COR-L47 (cell line): ENCODE measurements at regions not wholly inside any gene's neighbourhood (a gene's known extent, or its start where the extent isn't known, plus 50 kb on each side); places are given as distances from the start of the nearest gene placed in this dataset.
"Not testable (repeated sequence)": the region's sequence is repeated elsewhere in the genome, so short reads cannot be mapped to it uniquely, and the experiment has no call there.

Source experiments
- DNase-seq: peaks from one replicate; lab custom pipeline; 2025; lab: John Stamatoyannopoulos, UW

DNA sequence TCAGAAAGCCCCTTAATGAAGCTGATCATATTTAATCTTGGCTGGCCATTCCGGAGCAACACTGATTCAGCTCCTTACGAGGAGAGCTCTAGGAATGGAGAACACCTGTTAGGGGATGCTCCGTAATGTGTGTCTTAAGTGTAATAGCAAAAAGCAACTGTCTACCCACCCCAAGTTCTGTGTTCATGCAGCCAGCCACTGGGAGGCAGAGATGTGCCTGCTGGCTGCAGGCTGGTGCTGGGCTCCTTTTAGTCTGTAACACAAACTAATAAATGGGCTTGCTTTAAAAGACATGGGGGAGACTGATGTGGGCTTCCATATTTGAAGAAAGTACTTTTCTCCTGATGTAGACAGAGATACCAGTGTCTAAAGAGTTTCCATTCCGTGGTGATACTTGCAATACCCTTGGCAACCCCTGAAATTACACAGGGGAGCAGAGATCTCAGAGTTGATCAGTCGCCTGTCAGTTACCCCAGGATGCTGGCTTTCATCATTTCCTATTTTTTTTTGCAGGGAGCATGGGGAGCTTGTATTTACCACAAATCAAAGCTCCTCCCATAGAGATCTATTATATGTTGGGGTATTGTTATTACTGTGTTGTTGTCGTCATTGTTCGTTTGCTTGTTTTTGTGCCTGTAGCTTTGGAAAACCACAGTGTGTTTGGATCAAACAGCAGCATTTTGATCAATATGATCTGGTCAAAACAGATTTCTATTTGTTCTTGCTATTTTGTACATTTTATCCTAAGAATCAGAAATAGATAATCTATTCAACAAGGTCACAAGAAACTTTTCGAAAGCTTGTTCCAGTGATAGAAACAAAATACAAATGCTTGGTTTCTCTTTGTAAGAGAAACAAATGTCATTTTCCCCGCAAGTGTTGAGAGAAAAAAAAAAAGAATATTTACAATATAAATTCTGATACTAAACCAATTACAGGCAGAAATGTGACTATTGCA lies 65.8 kb downstream of the MTX3 start:
- DNase-seq = no peak

DNA sequence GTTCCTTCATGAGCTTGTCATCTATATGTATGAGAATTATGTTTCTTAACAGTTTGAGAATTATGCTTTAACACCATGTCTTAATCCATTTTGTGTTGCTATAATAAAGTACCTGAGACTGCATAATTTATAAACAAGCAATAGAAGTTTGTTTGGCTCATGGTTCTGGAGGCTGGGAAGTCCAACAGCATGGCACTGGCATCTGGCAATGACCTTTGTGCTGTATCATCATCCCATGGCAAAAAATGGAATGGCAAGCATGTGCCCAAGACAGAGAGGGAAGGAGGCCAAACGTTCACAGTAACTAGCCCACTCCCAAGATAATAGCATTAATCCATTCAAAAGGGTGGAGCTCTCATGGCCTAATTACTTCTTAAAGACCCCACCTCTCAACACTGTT lies 67.6 kb downstream of the MTX3 start:
- no peak for DNase-seq

- DNase-seq = no peak
Measured at GRCh38 chr5:79922626-79923025, 68.4 kb downstream of the MTX3 start.

DNA sequence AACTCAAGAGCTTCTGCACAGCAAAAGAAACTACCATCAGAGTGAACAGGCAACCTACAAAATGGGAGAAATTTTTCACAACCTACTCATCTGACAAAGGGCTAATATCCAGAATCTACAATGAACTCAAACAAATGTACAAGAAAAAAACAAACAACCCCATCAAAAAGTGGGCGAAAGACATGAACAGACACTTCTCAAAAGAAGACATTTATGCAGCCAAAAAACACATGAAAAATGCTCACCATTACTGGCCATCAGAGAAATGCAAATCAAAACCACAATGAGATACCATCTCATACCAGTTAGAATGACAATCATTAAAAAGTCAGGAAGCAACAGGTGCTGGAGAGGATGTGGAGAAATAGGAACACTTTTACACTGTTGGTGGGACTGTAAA lies 83.6 kb downstream of the MTX3 start:
- DNase-seq = not testable (repeated sequence)

- not testable (repeated sequence) for DNase-seq
Measured at GRCh38 chr5:79902571-79902970, 88.5 kb downstream of the MTX3 start.

DNA sequence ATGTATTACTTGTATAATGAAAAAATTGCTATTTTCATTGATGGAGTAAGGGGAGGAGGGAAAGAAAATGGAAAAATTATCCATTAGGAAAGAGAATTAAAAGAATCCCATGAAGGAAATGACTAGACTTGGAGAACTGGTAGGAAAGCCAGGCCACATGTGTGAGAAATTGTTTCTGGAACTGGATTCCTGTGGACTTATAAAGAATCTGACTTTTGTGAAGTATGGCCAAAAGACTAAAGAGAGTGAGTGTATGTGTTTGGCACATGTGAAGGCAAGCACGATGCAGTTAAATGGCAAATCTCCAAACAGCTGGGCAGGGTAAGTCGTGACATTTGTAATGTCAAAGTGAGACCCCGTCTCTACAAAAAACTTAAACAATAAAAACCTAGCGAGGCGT lies 89.4 kb downstream of the MTX3 start:
- no peak for DNase-seq

GRCh38 chr5:79898611-79899010 lies 92.5 kb downstream of the MTX3 start:
- DNase-seq = no peak

GRCh38 chr5:79893976-79894375 lies 97.1 kb downstream of the MTX3 start:
- DNase-seq = no peak

GRCh38 chr5:79893485-79893884 lies 97.6 kb downstream of the MTX3 start:
- no peak for DNase-seq

DNA sequence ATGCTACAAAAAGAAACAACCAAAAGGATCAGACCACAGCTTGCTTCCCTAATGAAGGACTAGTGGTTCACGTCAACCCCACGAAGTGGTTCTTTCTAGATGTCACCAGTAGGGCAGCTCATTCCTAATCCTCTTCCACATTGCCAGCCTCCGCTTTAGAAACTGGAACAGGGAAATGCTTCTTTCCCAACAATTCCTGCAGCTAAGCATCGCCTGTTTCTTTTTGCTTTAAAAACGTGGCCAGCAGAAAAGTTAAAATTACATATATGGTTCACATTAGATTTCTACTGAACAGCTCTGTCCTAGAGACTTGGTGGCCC lies 100.2 kb downstream of the MTX3 start:
- DNase-seq = no peak

DNA sequence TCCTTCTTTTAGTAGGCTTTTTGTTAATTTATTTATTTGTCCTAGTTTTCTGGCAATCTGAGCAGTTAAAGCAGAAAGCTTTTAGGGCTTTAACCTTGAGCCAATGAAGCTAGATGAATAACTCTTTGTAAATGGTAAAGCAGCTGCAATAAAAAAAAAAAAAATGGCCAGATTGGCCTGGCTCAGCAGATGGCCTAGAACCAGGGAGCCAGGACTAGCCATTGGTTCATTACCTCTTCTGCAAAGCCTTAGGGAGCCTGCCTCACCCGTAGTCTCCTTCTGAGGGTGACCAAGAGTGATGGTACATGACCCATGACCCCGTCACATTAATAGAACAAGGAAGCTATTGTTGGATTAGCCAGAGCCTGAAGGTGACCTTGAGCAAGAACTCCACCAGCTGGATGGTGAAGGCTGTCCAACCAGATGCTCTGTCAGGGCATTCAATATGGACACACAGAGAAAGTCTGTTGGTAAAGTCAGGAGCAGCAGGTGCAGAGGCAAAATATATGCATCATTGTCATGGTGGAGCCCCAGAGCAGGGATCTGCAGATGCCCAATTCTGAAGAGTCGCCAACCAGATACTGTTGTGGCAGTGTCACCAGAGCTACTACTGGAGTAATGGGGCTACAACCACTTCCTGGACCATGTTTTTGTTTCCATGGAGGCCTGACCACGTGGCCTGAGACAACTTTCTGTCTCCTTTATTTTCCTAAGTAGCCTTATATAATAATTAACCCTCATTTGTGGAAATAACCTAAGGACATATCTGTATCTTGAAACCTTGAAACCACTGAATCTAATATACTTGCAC lies 100.7 kb downstream of the MTX3 start:
- DNase-seq = no peak

DNA sequence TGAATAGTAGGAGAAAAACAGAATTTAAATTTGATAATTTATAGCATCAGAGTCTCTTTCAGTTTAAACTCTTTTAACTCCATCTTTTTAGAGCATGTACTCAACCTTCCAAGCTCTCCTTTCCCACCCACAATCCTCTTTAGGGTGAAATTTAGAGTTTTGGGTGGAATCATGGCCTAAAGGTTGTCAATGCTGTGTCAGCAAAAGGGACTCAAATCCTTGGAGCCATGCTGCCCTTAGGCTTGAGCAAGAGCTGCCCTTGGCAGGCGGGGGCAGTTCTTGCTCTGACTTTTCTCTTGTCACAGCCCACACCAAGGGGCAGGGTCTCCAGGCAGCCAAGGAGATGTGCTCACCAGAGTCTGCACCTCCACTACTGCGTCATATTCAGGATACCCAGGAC lies 102.4 kb downstream of the MTX3 start:
- DNase-seq = no peak

- DNase-seq = no peak
Measured at GRCh38 chr5:79886925-79887655, 104.0 kb downstream of the MTX3 start.

GRCh38 chr5:79886456-79886855 lies 104.6 kb downstream of the MTX3 start:
- no peak for DNase-seq

GRCh38 chr5:79879880-79880279 lies 111.2 kb downstream of the MTX3 start:
- not testable (repeated sequence) for DNase-seq

GRCh38 chr5:79878721-79879336 lies 112.2 kb downstream of the MTX3 start:
- DNase-seq = no peak

DNA sequence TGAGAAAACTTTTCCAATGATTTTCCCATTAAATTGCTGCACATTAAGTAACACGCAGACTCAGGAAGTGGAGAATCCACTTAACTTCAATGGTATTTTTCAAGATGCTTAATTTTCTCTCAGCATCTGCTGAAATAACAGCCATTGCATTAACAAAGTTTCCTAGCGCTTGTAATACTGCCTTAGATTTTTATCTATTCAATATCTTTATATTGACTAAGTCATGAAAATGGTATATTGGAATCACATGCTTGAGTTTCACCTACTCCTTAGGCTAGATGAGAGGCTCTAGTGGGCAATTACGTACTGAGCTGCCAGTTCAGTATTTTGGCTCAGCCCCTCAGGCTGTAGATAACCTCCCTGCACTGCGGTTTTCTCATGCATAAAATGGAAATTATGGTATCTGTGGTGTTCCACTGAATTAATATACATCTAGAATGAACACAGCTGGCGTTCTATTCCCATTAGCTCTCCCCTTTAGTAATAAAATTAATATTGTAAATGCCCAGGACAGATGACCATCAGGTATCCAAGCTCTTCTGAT lies 112.9 kb downstream of the MTX3 start:
- DNase-seq = no peak

GRCh38 chr5:79876456-79876855 lies 114.6 kb downstream of the MTX3 start:
- DNase-seq = no peak

DNA sequence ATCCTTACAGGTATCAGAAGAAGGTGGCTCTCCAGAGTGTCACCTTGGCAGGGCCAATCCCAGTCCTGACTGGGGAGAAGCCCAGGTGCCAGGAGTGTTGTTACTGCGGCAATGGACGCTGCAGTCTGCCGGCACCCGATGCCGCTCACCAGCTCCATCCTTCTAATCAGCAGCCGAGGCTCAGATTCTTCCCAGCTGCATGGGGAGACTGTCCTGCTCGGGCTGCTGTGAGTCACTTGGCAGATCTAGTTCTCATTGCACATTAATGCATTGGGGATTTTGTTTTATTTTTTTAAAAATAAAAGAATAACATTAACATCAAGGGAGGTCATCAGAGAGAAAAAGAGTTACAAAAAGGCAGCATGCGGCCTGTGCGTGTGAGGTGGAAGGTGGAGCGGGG lies 115.8 kb downstream of the MTX3 start:
- DNase-seq = no peak

DNA sequence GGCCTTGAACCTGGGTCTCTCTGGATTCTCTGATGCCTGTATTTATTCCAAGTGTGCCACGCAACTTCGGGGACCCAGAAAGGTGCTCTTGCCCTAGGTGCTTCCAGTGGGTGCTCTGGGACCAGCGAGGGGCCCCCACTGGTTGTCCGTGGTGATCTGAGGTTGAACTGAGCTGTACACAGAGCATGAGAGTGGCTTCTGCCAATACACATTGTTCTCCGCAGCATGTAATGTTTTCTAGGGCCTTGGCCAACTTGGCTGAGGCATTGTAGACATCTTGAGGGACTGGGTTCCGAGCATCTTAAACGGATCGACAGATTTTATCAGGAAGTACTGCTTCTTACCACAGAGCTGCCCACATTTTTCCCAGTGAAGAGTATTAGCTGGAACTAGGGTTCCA lies 117.9 kb downstream of the MTX3 start:
- no peak for DNase-seq

GRCh38 chr5:79872291-79872690 lies 118.8 kb downstream of the MTX3 start:
- DNase-seq = no peak
